ENCODE measurements at regions not wholly inside any gene's neighbourhood (a gene's known extent, or its start where the extent isn't known, plus 50 kb on each side); places are given as distances from the start of the nearest gene placed in this dataset.
"Not testable (repeated sequence)": the region's sequence is repeated elsewhere in the genome, so short reads cannot be mapped to it uniquely, and the experiment has no call there.

DNA sequence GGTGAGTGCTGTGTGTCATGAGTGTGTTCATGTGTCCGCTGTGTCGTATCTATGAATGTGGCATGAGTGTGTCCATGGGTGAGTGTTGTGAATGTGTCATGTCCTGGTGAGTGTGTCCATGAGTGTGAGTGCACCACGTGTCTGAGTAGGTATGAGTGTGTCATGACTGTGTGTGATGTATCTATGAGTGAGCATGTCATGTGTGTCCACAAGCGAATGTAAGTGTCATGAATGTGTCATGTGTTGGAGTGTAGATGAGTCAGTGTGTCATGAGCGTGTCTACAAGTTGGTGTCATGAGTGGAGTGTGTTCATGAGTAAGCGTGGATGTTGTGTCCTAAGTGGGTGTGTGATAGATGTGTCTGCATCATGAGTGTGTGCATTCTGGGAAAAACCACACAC, 129.4 kb downstream of the TUBA3C start:
- Histone ChIP-seq H3K9me3 (ENCODE audit: low read length) (no peaks in the 10 kb centered on the region), H3K4me1 (ENCODE audit: insufficient read depth, low read length, severe bottlenecking) (no peaks in the 10 kb centered on the region), H3K4me2 (ENCODE audit: low read length) (no peak overlapping the region), H3K79me2 (ENCODE audit: insufficient read depth, low read length) (no peaks in the 10 kb centered on the region), H3K4me3 (ENCODE audit: low read depth, low read length, poor library complexity, severe bottlenecking) (no peak overlapping the region), H3K9ac (ENCODE audit: low read length) (no peak overlapping the region), H3F3A (ENCODE audit: insufficient read depth, low read length) (no peaks in the 10 kb centered on the region), H3K36me3 (ENCODE audit: insufficient read depth, low read length) (no peaks in the 10 kb centered on the region), H4K20me1 (ENCODE audit: insufficient read depth, low read length) (no peaks in the 10 kb centered on the region), H3K9me2 (ENCODE audit: low read depth, low read length) (no peaks in the 10 kb centered on the region), H3K27me3 (ENCODE audit: insufficient read depth, low read length) (no peaks in the 10 kb centered on the region), H2AFZ (ENCODE audit: low read length) (no peak overlapping the region), H3K27ac (ENCODE audit: low read depth, low read length, poor library complexity, severe bottlenecking) (no peak overlapping the region)
- TF ChIP-seq EZH2 (IDR thresholded peaks at IDR 0.05; ENCODE audit: borderline replicate concordance, low read length), result no peak
- TF ChIP-seq, protein P1, sequence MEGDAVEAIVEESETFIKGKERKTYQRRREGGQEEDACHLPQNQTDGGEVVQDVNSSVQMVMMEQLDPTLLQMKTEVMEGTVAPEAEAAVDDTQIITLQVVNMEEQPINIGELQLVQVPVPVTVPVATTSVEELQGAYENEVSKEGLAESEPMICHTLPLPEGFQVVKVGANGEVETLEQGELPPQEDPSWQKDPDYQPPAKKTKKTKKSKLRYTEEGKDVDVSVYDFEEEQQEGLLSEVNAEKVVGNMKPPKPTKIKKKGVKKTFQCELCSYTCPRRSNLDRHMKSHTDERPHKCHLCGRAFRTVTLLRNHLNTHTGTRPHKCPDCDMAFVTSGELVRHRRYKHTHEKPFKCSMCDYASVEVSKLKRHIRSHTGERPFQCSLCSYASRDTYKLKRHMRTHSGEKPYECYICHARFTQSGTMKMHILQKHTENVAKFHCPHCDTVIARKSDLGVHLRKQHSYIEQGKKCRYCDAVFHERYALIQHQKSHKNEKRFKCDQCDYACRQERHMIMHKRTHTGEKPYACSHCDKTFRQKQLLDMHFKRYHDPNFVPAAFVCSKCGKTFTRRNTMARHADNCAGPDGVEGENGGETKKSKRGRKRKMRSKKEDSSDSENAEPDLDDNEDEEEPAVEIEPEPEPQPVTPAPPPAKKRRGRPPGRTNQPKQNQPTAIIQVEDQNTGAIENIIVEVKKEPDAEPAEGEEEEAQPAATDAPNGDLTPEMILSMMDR (IDR thresholded peaks at IDR 0.05; ENCODE audit: low read length), result no peak

GRCh38 chr13:19050901-19051300, 130.7 kb downstream of the TUBA3C start:
- Histone ChIP-seq H3K27me3 (ENCODE audit: insufficient read depth, low read length) (no peaks in the 10 kb centered on the region), H4K20me1 (ENCODE audit: insufficient read depth, low read length) (no peaks in the 10 kb centered on the region), H3K9me3 (ENCODE audit: low read length) (no peaks in the 10 kb centered on the region), H3K9ac (ENCODE audit: low read length) (no peak overlapping the region), H3K36me3 (ENCODE audit: insufficient read depth, low read length) (no peaks in the 10 kb centered on the region), H2AFZ (ENCODE audit: low read length) (no peak overlapping the region), H3K79me2 (ENCODE audit: insufficient read depth, low read length) (no peaks in the 10 kb centered on the region), H3K4me1 (ENCODE audit: insufficient read depth, low read length, severe bottlenecking) (no peaks in the 10 kb centered on the region), H3K9me2 (ENCODE audit: low read depth, low read length) (no peaks in the 10 kb centered on the region), H3K4me2 (ENCODE audit: low read length) (no peak overlapping the region), H3F3A (ENCODE audit: insufficient read depth, low read length) (no peaks in the 10 kb centered on the region), H3K4me3 (ENCODE audit: low read depth, low read length, poor library complexity, severe bottlenecking) (no peak overlapping the region), H3K27ac (ENCODE audit: low read depth, low read length, poor library complexity, severe bottlenecking) (no peak overlapping the region)
- TF ChIP-seq EZH2 (IDR thresholded peaks at IDR 0.05; ENCODE audit: borderline replicate concordance, low read length), result no peak
- TF ChIP-seq, protein P1 (IDR thresholded peaks at IDR 0.05; ENCODE audit: low read length), result no peak

DNA sequence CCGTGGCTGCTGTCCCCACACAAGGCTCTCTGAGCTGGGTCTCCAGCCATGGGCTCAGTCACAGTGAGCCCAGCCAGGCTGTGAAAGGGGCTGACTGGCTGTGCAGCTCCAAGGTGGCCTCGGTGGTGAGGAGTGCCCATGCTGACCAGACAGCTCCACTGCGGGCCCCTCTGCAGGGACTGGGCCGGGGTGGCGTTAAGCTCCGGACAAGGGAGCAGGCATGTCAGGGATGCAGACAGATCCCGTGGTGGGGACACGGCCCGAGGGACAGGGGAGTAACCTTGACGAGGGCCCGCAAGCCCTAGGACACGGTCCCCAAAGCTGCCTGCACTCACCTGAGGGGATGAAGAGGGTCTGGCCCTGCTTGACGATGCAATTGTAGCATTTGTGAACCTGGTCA, 132.0 kb downstream of the TUBA3C start:
- H3K4me3 ChIP-seq (ENCODE audit: low read depth, low read length, poor library complexity, severe bottlenecking); H3K36me3 ChIP-seq (ENCODE audit: insufficient read depth, low read length); H2AFZ ChIP-seq (ENCODE audit: low read length); H3K4me1 ChIP-seq (ENCODE audit: insufficient read depth, low read length, severe bottlenecking); H3K4me2 ChIP-seq (ENCODE audit: low read length); H3K27ac ChIP-seq (ENCODE audit: low read depth, low read length, poor library complexity, severe bottlenecking); H3K9me2 ChIP-seq (ENCODE audit: low read depth, low read length); H3K27me3 ChIP-seq (ENCODE audit: insufficient read depth, low read length); H3K9ac ChIP-seq (ENCODE audit: low read length); H3K79me2 ChIP-seq (ENCODE audit: insufficient read depth, low read length); H3F3A ChIP-seq (ENCODE audit: insufficient read depth, low read length); H4K20me1 ChIP-seq (ENCODE audit: insufficient read depth, low read length); H3K9me3 ChIP-seq (ENCODE audit: low read length): not testable (repeated sequence)

- no peaks in the 10 kb centered on the region for H3K79me2 ChIP-seq (ENCODE audit: insufficient read depth, low read length)
- H3K27ac ChIP-seq (ENCODE audit: low read depth, low read length, poor library complexity, severe bottlenecking), result no peak overlapping the region
- no peak for TF ChIP-seq EZH2 (IDR thresholded peaks at IDR 0.05; ENCODE audit: borderline replicate concordance, low read length)
- TF ChIP-seq, protein P1 (IDR thresholded peaks at IDR 0.05; ENCODE audit: low read length), result no peak
- H3K4me1 ChIP-seq (ENCODE audit: insufficient read depth, low read length, severe bottlenecking), result no peaks in the 10 kb centered on the region
- H3K36me3 ChIP-seq (ENCODE audit: insufficient read depth, low read length), result no peaks in the 10 kb centered on the region
- H3K9ac ChIP-seq (ENCODE audit: low read length), result no peak overlapping the region
- no peak overlapping the region for H2AFZ ChIP-seq (ENCODE audit: low read length)
- no peak overlapping the region for H3K4me3 ChIP-seq (ENCODE audit: low read depth, low read length, poor library complexity, severe bottlenecking)
- H3K27me3 ChIP-seq (ENCODE audit: insufficient read depth, low read length), result no peaks in the 10 kb centered on the region
- H3F3A ChIP-seq (ENCODE audit: insufficient read depth, low read length), result no peaks in the 10 kb centered on the region
- H3K9me2 ChIP-seq (ENCODE audit: low read depth, low read length), result no peaks in the 10 kb centered on the region
- no peaks in the 10 kb centered on the region for H4K20me1 ChIP-seq (ENCODE audit: insufficient read depth, low read length)
- no peak overlapping the region for H3K4me2 ChIP-seq (ENCODE audit: low read length)
- H3K9me3 ChIP-seq (ENCODE audit: low read length), result no peaks in the 10 kb centered on the region
These were observed 133.2 kb downstream of the TUBA3C start for GRCh38 chr13:19048381-19048780.
